ENCODE measurements at regions not wholly inside any gene's neighbourhood (a gene's known extent, or its start where the extent isn't known, plus 50 kb on each side); places are given as distances from the start of the nearest gene placed in this dataset.

GRCh38 chr2:207444756-207445155, 85.0 kb upstream of the CREB1 start:
- TF ChIP-seq, protein P1, sequence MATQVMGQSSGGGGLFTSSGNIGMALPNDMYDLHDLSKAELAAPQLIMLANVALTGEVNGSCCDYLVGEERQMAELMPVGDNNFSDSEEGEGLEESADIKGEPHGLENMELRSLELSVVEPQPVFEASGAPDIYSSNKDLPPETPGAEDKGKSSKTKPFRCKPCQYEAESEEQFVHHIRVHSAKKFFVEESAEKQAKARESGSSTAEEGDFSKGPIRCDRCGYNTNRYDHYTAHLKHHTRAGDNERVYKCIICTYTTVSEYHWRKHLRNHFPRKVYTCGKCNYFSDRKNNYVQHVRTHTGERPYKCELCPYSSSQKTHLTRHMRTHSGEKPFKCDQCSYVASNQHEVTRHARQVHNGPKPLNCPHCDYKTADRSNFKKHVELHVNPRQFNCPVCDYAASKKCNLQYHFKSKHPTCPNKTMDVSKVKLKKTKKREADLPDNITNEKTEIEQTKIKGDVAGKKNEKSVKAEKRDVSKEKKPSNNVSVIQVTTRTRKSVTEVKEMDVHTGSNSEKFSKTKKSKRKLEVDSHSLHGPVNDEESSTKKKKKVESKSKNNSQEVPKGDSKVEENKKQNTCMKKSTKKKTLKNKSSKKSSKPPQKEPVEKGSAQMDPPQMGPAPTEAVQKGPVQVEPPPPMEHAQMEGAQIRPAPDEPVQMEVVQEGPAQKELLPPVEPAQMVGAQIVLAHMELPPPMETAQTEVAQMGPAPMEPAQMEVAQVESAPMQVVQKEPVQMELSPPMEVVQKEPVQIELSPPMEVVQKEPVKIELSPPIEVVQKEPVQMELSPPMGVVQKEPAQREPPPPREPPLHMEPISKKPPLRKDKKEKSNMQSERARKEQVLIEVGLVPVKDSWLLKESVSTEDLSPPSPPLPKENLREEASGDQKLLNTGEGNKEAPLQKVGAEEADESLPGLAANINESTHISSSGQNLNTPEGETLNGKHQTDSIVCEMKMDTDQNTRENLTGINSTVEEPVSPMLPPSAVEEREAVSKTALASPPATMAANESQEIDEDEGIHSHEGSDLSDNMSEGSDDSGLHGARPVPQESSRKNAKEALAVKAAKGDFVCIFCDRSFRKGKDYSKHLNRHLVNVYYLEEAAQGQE (IDR thresholded peaks at IDR 0.05; ENCODE audit: insufficient read depth in 1 of 2, low read depth in 2 of 2, low read length in 2 of 2), result no peak
- no peak for TF ChIP-seq POLR2AphosphoS5 (IDR thresholded peaks at IDR 0.05; ENCODE audit: low read depth, low read length)
- no peak for TF ChIP-seq TAF1 (IDR thresholded peaks at IDR 0.05; ENCODE audit: borderline replicate concordance, insufficient read depth, low read length)
- TF ChIP-seq FOXP2 (optimal IDR thresholded peaks at IDR 0.05; ENCODE audit: borderline replicate concordance, extremely low read depth, extremely low read length, insufficient read depth), result no peak
- TF ChIP-seq SIN3A (IDR thresholded peaks at IDR 0.05; ENCODE audit: borderline replicate concordance, insufficient read depth, low read length), result no peak
